ENCODE measurements at regions not wholly inside any gene's neighbourhood (a gene's known extent, or its start where the extent isn't known, plus 50 kb on each side); places are given as distances from the start of the nearest gene placed in this dataset.

GRCh38 chr5:87539839-87540238 lies 127.1 kb upstream of the CCNH start:
- TF ChIP-seq, protein P1, sequence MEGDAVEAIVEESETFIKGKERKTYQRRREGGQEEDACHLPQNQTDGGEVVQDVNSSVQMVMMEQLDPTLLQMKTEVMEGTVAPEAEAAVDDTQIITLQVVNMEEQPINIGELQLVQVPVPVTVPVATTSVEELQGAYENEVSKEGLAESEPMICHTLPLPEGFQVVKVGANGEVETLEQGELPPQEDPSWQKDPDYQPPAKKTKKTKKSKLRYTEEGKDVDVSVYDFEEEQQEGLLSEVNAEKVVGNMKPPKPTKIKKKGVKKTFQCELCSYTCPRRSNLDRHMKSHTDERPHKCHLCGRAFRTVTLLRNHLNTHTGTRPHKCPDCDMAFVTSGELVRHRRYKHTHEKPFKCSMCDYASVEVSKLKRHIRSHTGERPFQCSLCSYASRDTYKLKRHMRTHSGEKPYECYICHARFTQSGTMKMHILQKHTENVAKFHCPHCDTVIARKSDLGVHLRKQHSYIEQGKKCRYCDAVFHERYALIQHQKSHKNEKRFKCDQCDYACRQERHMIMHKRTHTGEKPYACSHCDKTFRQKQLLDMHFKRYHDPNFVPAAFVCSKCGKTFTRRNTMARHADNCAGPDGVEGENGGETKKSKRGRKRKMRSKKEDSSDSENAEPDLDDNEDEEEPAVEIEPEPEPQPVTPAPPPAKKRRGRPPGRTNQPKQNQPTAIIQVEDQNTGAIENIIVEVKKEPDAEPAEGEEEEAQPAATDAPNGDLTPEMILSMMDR (conservative IDR thresholded peaks at IDR 0.05; ENCODE audit: low read depth, low read length) = no peak
- no peak overlapping the region for H3K27ac ChIP-seq

GRCh38 chr5:87536365-87536764 lies 123.6 kb upstream of the CCNH start:
- Histone ChIP-seq H3K4me3 (IDR thresholded peaks at IDR 0.05; ENCODE audit: insufficient read depth, low read depth, low read length) (no peak overlapping the region), H3K4me1 (ENCODE audit: low read depth, poor library complexity, severe bottlenecking) (no peaks in the 10 kb centered on the region), H3K36me3 (ENCODE audit: insufficient read depth) (no peaks in the 10 kb centered on the region), H3K27me3 (ENCODE audit: insufficient read depth, low read depth) (no peaks in the 10 kb centered on the region), H3K9ac (no peak overlapping the region), H4K20me1 (ENCODE audit: insufficient read depth) (no peaks in the 10 kb centered on the region), H3K79me2 (ENCODE audit: insufficient read depth, low read depth) (no peaks in the 10 kb centered on the region), H3K27ac (no peak overlapping the region), H3K4me2 (no peak overlapping the region), H2AFZ (ENCODE audit: low read depth) (no peak overlapping the region)
- TF ChIP-seq, protein P1 (conservative IDR thresholded peaks at IDR 0.05; ENCODE audit: low read depth, low read length) = no peak

More at GRCh38 chr5:87539839-87540238, 127.1 kb upstream of the CCNH start:
- Histone ChIP-seq H2AFZ (ENCODE audit: low read depth) (no peak overlapping the region), H3K4me3 (IDR thresholded peaks at IDR 0.05; ENCODE audit: insufficient read depth, low read depth, low read length) (no peak overlapping the region), H3K79me2 (ENCODE audit: insufficient read depth, low read depth) (no peaks in the 10 kb centered on the region), H3K4me1 (ENCODE audit: low read depth, poor library complexity, severe bottlenecking) (no peaks in the 10 kb centered on the region), H4K20me1 (ENCODE audit: insufficient read depth) (no peaks in the 10 kb centered on the region), H3K36me3 (ENCODE audit: insufficient read depth) (no peaks in the 10 kb centered on the region), H3K27me3 (ENCODE audit: insufficient read depth, low read depth) (no peaks in the 10 kb centered on the region), H3K4me2 (no peak overlapping the region), H3K9ac (no peak overlapping the region)

GRCh38 chr5:87535706-87536105 lies 123.0 kb upstream of the CCNH start:
- TF ChIP-seq, protein P1 (conservative IDR thresholded peaks at IDR 0.05; ENCODE audit: low read depth, low read length) = no peak
- Histone ChIP-seq H3K27ac (no peak overlapping the region), H3K79me2 (ENCODE audit: insufficient read depth, low read depth) (no peaks in the 10 kb centered on the region), H3K4me2 (no peak overlapping the region), H3K36me3 (ENCODE audit: insufficient read depth) (no peaks in the 10 kb centered on the region), H3K9ac (no peak overlapping the region), H3K4me1 (ENCODE audit: low read depth, poor library complexity, severe bottlenecking) (no peaks in the 10 kb centered on the region), H3K27me3 (ENCODE audit: insufficient read depth, low read depth) (no peaks in the 10 kb centered on the region), H2AFZ (ENCODE audit: low read depth) (no peak overlapping the region), H3K4me3 (IDR thresholded peaks at IDR 0.05; ENCODE audit: insufficient read depth, low read depth, low read length) (no peak overlapping the region), H4K20me1 (ENCODE audit: insufficient read depth) (no peaks in the 10 kb centered on the region)

DNA sequence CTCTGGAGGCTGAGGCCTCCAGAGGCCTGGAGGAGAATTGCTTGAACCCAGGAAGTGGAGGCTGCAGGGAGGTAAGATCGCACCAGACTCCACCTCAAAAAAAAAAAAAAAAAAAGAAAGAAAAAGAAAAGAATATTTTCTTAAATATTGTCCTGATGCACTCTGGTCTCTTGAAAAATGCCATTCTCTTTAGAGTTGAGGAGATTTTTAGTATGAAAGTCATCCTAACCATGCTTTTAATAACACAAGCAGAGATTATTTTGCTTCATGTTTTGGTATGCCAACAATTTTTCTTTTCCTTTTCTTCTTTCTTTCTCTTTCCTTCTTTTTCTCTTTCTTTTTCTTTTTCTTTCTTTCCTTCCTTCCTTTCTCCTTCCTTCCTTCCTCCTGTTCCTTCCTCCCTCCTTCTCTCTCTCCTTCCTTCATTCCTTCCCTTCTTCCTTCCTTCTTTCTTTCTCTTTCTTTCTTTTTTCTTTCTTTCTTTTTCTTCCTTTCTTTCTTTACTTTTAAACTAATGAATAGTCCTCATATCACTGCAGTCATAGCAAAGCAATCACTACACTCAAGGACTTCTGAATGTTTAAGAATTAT lies 116.9 kb upstream of the CCNH start:
- no peaks in the 10 kb centered on the region for H3K79me2 ChIP-seq (ENCODE audit: insufficient read depth, low read depth)
- TF ChIP-seq, protein P1 (conservative IDR thresholded peaks at IDR 0.05; ENCODE audit: low read depth, low read length) = no peak
- H3K4me3 ChIP-seq (IDR thresholded peaks at IDR 0.05; ENCODE audit: insufficient read depth, low read depth, low read length) = no peak overlapping the region
- no peaks in the 10 kb centered on the region for H3K36me3 ChIP-seq (ENCODE audit: insufficient read depth)
- H3K4me1 ChIP-seq (ENCODE audit: low read depth, poor library complexity, severe bottlenecking) = no peaks in the 10 kb centered on the region
- H2AFZ ChIP-seq (ENCODE audit: low read depth) = no peak overlapping the region
- no peaks in the 10 kb centered on the region for H3K27me3 ChIP-seq (ENCODE audit: insufficient read depth, low read depth)
- no peak overlapping the region for H3K9ac ChIP-seq
- H3K4me2 ChIP-seq = no peak overlapping the region
- no peaks in the 10 kb centered on the region; the same call in 1 of the 2 replicates for H4K20me1 ChIP-seq (ENCODE audit: insufficient read depth)
- no peak overlapping the region for H3K27ac ChIP-seq
